ENCODE measurements at regions not wholly inside any gene's neighbourhood (a gene's known extent, or its start where the extent isn't known, plus 50 kb on each side); places are given as distances from the start of the nearest gene placed in this dataset.

DNA sequence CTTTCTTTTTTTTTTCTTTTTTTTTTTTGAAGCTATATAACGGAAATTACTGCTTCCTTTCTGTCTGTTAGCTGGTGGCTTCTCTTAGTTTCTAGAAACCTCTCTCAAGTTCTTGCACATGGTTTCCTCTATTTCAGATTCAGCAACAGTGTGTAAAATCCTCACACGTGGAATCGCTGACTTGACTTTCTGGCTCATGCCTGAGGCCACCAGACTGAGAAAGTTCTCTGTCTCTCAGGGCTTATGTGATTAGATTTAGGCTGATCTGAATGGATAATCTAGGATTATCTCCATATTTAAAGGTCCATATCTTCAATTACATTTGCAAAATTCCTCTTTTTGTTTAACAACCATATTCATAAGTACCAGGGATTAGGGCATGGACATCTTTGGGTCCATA, 856.3 kb upstream of the SLITRK6 start:
- Histone ChIP-seq H3K27me3 (ENCODE audit: insufficient read depth, low read length) (no peaks in the 10 kb centered on the region), H4K91ac (ENCODE audit: insufficient read length, low read depth, low read length) (no peak overlapping the region), H2BK5ac (ENCODE audit: insufficient read length, low read length) (no peak overlapping the region), H2AK5ac (ENCODE audit: insufficient read length, low read length) (no peak overlapping the region), H2AFZ (ENCODE audit: low read length) (no peak overlapping the region), H4K5ac (ENCODE audit: insufficient read length, low read depth, low read length) (no peak overlapping the region), H3K4me2 (ENCODE audit: insufficient read depth, insufficient read length, low read length) (no peak overlapping the region), H3K56ac (ENCODE audit: insufficient read length, low read depth, low read length) (no peak overlapping the region), H3K79me2 (ENCODE audit: insufficient read depth, low read length) (no peaks in the 10 kb centered on the region), H3K9ac (ENCODE audit: extremely low read depth, insufficient read length, low read length) (no peak overlapping the region), H3K9me3 (ENCODE audit: control insufficient read depth, low read depth, low read length) (no peaks in the 10 kb centered on the region), H3K18ac (ENCODE audit: insufficient read length, low read depth, low read length) (no peak overlapping the region), H3K23me2 (ENCODE audit: insufficient read length, low read depth, low read length, poor library complexity, severe bottlenecking) (no peaks in the 10 kb centered on the region), H3K79me1 (ENCODE audit: insufficient read depth, low read depth, low read length, poor library complexity, severe bottlenecking) (no peaks in the 10 kb centered on the region), H3K27ac (ENCODE audit: insufficient read length, low read depth, low read length) (no peak overlapping the region), H3K4me1 (ENCODE audit: insufficient read depth, low read length) (no peaks in the 10 kb centered on the region), H2BK120ac (ENCODE audit: low read depth, low read length, poor library complexity, severe bottlenecking) (no peak overlapping the region), H3K4ac (ENCODE audit: low read depth, low read length) (no peak overlapping the region), H2BK15ac (ENCODE audit: low read depth, low read length) (no peak overlapping the region), H3K14ac (ENCODE audit: insufficient read depth, low read length) (no peak overlapping the region), H3K23ac (ENCODE audit: insufficient read length, low read depth, low read length) (no peak overlapping the region), H3T11ph (ENCODE audit: low read length) (no peak overlapping the region), H2BK20ac (ENCODE audit: low read depth, low read length, poor library complexity, severe bottlenecking) (no peak overlapping the region), H4K20me1 (ENCODE audit: control insufficient read depth, insufficient read depth, insufficient read length) (no peaks in the 10 kb centered on the region), H2BK12ac (ENCODE audit: insufficient read length, low read depth, low read length) (no peak overlapping the region), H4K8ac (replicated peaks; ENCODE audit: insufficient read length, low read depth, low read length) (no peak overlapping the region)
- no CpG with 5 or more reads among the region's 3 CpGs for WGBS (ENCODE audit: extremely low coverage, insufficient read length, low lambda C conversion rate)
- no peaks in the 10 kb centered on the region for H3K36me3 Mint-ChIP-seq (ENCODE audit: insufficient read depth in 1 of 3, low read depth in 3 of 3)
- DNase-seq, result no peak
- no peak overlapping the region for H3K27ac Mint-ChIP-seq
- H3K4me3 Mint-ChIP-seq, result no peak overlapping the region
- H3K27me3 Mint-ChIP-seq (ENCODE audit: low read depth), result no peaks in the 10 kb centered on the region
- no peaks in the 10 kb centered on the region for H3K9me3 Mint-ChIP-seq
- H3K4me1 Mint-ChIP-seq, result peaks cover 3 to 9% of the 10 kb centered on the region in 2 experiments; a peak in 2 of 4 replicates
- TF ChIP-seq, protein P1, sequence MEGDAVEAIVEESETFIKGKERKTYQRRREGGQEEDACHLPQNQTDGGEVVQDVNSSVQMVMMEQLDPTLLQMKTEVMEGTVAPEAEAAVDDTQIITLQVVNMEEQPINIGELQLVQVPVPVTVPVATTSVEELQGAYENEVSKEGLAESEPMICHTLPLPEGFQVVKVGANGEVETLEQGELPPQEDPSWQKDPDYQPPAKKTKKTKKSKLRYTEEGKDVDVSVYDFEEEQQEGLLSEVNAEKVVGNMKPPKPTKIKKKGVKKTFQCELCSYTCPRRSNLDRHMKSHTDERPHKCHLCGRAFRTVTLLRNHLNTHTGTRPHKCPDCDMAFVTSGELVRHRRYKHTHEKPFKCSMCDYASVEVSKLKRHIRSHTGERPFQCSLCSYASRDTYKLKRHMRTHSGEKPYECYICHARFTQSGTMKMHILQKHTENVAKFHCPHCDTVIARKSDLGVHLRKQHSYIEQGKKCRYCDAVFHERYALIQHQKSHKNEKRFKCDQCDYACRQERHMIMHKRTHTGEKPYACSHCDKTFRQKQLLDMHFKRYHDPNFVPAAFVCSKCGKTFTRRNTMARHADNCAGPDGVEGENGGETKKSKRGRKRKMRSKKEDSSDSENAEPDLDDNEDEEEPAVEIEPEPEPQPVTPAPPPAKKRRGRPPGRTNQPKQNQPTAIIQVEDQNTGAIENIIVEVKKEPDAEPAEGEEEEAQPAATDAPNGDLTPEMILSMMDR (conservative IDR thresholded peaks at IDR 0.05), result no peak

Data from H9 (cell line).